ENCODE measurements at regions not wholly inside any gene's neighbourhood (a gene's known extent, or its start where the extent isn't known, plus 50 kb on each side); places are given as distances from the start of the nearest gene placed in this dataset.

GRCh38 chr9:1429297-1429696 lies 379.1 kb downstream of the DMRT2 start:
- ChIA-PET CTCF (no interaction called here), POLR2A (no interaction called here)
- Histone ChIP-seq H3K9me3 (no peaks in the 10 kb centered on the region; the same call in 2 of the 3 replicates), H3K4me2 (no peak overlapping the region), H3K4me1 (no peaks in the 10 kb centered on the region), H3K4me3 (no peak overlapping the region), H3K27ac (no peak overlapping the region)
- TF ChIP-seq TFCP2L1 (CRISPR knock-in tag; IDR thresholded peaks at IDR 0.05) (no peak), ZC3H11A (IDR thresholded peaks at IDR 0.05) (no peak), EHMT2 (IDR thresholded peaks at IDR 0.05; ENCODE audit: low read depth) (no peak), POLR2AphosphoS2 (conservative IDR thresholded peaks at IDR 0.05; ENCODE audit: low read length) (no peak), RAD21 (conservative IDR thresholded peaks at IDR 0.05 in 1 of 2, IDR thresholded peaks at IDR 0.05 in 1 of 2) (peak; percentile 16 to 29; a peak in 1 of 5 replicates)
- no peak for FAIRE-seq
- DNase-seq (ENCODE audit: low read depth in 1 of 2, low spot score in 1 of 2), result peak; percentile 3 to 24
- ATAC-seq, result 0 out of 6 replicates have a peak, but pooled peaks of 1 of the 2 experiments have one; percentile 33
- WGBS (ENCODE audit: missing lambda C conversion rate), result 5% methylated on average over 5 of the region's 5 CpGs

DNA sequence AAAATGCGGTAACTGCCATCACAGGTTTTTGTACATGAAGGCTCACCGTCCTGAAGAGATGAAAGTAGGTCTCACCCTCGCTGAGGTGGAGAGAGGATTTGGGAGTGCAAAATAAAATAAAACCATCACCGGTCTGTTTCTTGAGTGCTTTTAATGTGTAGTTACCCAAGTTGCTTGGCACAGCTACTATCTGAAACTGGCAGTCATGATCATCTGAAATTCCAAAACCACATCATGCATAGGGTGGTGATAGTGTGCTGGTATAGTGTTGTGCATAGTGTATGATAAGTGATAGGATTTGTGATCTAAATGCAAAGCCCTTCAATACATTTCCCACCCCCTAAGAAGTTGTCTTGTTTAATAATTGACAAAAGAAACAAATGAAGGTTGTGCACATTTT lies 381.3 kb downstream of the DMRT2 start:
- Histone ChIP-seq H3K4me2 (no peak overlapping the region), H3K4me3 (no peak overlapping the region), H3K4me1 (no peaks in the 10 kb centered on the region), H3K27ac (no peak overlapping the region), H3K9me3 (no peaks in the 10 kb centered on the region)
- 37% methylated on average over 4 of the region's 4 CpGs for WGBS (ENCODE audit: missing lambda C conversion rate)
- ChIA-PET POLR2A (no interaction called here), CTCF (no interaction called here)
- ATAC-seq (no peak), FAIRE-seq (no peak), DNase-seq (ENCODE audit: low read depth in 1 of 2, low spot score in 1 of 2) (no peak)
- TF ChIP-seq ZFP36 (IDR thresholded peaks at IDR 0.05; ENCODE audit: borderline replicate concordance, partially characterized antibody) (no peak), FOSB (CRISPR knock-in tag; IDR thresholded peaks at IDR 0.05) (no peak), FOXS1 (CRISPR knock-in tag; IDR thresholded peaks at IDR 0.05) (no peak), NPAS2 (CRISPR knock-in tag; IDR thresholded peaks at IDR 0.05; ENCODE audit: borderline replicate concordance) (no peak), PBX3 (IDR thresholded peaks at IDR 0.05) (no peak), HES2 (IDR thresholded peaks at IDR 0.05) (no peak), ZSCAN20 (CRISPR knock-in tag; IDR thresholded peaks at IDR 0.05) (no peak), JUN (IDR thresholded peaks at IDR 0.05) (no peak), HDAC2 (IDR thresholded peaks at IDR 0.05) (no peak), CHD2 (IDR thresholded peaks at IDR 0.05; ENCODE audit: low read length, partially characterized antibody) (no peak), CTCF (IDR thresholded peaks at IDR 0.05) (no peak), EHMT2 (IDR thresholded peaks at IDR 0.05; ENCODE audit: low read depth) (no peak), KDM5A (IDR thresholded peaks at IDR 0.05) (no peak), CHD4 (IDR thresholded peaks at IDR 0.05; ENCODE audit: borderline replicate concordance) (no peak), HEYL (CRISPR knock-in tag; IDR thresholded peaks at IDR 0.05) (no peak), TP53 (CRISPR knock-in tag; IDR thresholded peaks at IDR 0.05) (no peak), BCL3 (IDR thresholded peaks at IDR 0.05) (no peak)
- TF ChIP-seq, protein P1, sequence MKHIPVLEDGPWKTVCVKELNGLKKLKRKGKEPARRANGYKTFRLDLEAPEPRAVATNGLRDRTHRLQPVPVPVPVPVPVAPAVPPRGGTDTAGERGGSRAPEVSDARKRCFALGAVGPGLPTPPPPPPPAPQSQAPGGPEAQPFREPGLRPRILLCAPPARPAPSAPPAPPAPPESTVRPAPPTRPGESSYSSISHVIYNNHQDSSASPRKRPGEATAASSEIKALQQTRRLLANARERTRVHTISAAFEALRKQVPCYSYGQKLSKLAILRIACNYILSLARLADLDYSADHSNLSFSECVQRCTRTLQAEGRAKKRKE (CRISPR knock-in tag; IDR thresholded peaks at IDR 0.05; ENCODE audit: low read depth), result no peak
- TF ChIP-seq, protein P2, sequence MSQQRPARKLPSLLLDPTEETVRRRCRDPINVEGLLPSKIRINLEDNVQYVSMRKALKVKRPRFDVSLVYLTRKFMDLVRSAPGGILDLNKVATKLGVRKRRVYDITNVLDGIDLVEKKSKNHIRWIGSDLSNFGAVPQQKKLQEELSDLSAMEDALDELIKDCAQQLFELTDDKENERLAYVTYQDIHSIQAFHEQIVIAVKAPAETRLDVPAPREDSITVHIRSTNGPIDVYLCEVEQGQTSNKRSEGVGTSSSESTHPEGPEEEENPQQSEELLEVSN (IDR thresholded peaks at IDR 0.05; ENCODE audit: borderline replicate concordance, low read depth), result no peak
- TF ChIP-seq, protein P3, sequence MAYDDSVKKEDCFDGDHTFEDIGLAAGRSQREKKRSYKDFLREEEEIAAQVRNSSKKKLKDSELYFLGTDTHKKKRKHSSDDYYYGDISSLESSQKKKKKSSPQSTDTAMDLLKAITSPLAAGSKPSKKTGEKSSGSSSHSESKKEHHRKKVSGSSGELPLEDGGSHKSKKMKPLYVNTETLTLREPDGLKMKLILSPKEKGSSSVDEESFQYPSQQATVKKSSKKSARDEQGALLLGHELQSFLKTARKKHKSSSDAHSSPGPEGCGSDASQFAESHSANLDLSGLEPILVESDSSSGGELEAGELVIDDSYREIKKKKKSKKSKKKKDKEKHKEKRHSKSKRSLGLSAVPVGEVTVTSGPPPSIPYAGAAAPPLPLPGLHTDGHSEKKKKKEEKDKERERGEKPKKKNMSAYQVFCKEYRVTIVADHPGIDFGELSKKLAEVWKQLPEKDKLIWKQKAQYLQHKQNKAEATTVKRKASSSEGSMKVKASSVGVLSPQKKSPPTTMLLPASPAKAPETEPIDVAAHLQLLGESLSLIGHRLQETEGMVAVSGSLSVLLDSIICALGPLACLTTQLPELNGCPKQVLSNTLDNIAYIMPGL (CRISPR knock-in tag; IDR thresholded peaks at IDR 0.05; ENCODE audit: borderline replicate concordance), result no peak

Measured in A549 (cell line).